ENCODE measurements at regions not wholly inside any gene's neighbourhood (a gene's known extent, or its start where the extent isn't known, plus 50 kb on each side); places are given as distances from the start of the nearest gene placed in this dataset.

DNA sequence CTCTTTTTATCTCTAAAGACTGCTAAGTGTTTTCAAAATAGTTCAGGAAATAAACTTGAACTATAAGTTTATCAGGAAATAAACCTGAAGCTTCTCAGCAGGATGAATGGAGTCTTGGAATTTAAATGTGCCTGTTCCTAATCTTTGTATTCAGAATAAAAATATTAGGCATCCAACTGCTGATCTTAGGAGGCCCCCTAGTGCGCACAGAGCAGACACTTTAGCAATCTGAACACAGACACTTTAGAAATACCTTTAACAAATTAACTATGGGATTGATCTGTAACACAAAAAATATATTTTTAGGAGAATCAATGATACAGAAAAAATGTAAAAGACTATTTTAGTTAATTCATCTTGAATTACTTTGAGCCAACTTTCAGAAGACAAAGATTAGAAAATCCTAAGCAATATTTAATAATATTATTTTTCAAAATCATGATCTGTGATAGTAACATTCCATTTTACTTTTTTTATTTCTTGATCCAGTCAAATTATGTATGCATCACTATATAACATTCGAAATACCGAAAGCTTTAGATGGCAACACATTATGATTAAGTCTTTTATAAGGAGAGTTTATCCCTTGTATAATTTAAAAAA, 80.9 kb downstream of the SLC41A2 start:
- H3K23ac ChIP-seq (ENCODE audit: insufficient read length): no peak overlapping the region
- H3K79me2 ChIP-seq (ENCODE audit: control insufficient read depth in 1 of 2, insufficient read depth in 2 of 2, low read length in 2 of 2): no peaks in the 10 kb centered on the region
- H3K27ac ChIP-seq (ENCODE audit: low read depth, low read length): no peak overlapping the region
- DNase-seq (ENCODE audit: low read depth in 1 of 2, low spot score in 2 of 2): no peak
- H2BK5ac ChIP-seq (ENCODE audit: low read depth, low read length): no peak overlapping the region
- no peak for FAIRE-seq
- H4K8ac ChIP-seq (ENCODE audit: extremely low read depth, insufficient read depth, low read length): no peak overlapping the region
- no peak overlapping the region for H2BK12ac ChIP-seq (ENCODE audit: low read depth, low read length)
- H2BK15ac ChIP-seq (ENCODE audit: low read length): no peak overlapping the region
- H3K18ac ChIP-seq (ENCODE audit: extremely low read depth, low read length): no peak overlapping the region
- no peak overlapping the region for H2BK120ac ChIP-seq (replicated peaks; ENCODE audit: low read depth, low read length)
- H2AK5ac ChIP-seq (ENCODE audit: low read depth, low read length): no peak overlapping the region
- H3K4me3 ChIP-seq (ENCODE audit: extremely low read depth in 1 of 4, insufficient read depth in 2 of 4, low read depth in 3 of 4, low read length in 4 of 4): no peak overlapping the region
- TF ChIP-seq ASH2L (IDR thresholded peaks at IDR 0.05; ENCODE audit: low read length) (no peak), CBX5 (IDR thresholded peaks at IDR 0.05; ENCODE audit: low read depth, low read length) (no peak), RAD21 (IDR thresholded peaks at IDR 0.05 in 1 of 2, conservative IDR thresholded peaks at IDR 0.05 in 1 of 2; ENCODE audit: low read depth in 2 of 2, low read length in 2 of 2) (peak; percentile 74 to 76), EZH2 (IDR thresholded peaks at IDR 0.05; ENCODE audit: low read depth, low read length, severe bottlenecking) (no peak), GTF2F1 (IDR thresholded peaks at IDR 0.05; ENCODE audit: borderline replicate concordance, low read depth, low read length) (no peak), PHF8 (conservative IDR thresholded peaks at IDR 0.05; ENCODE audit: low read depth, low read length) (no peak), POLR2AphosphoS5 (IDR thresholded peaks at IDR 0.05; ENCODE audit: low read depth, low read length) (no peak)
- TF ChIP-seq, protein P1, sequence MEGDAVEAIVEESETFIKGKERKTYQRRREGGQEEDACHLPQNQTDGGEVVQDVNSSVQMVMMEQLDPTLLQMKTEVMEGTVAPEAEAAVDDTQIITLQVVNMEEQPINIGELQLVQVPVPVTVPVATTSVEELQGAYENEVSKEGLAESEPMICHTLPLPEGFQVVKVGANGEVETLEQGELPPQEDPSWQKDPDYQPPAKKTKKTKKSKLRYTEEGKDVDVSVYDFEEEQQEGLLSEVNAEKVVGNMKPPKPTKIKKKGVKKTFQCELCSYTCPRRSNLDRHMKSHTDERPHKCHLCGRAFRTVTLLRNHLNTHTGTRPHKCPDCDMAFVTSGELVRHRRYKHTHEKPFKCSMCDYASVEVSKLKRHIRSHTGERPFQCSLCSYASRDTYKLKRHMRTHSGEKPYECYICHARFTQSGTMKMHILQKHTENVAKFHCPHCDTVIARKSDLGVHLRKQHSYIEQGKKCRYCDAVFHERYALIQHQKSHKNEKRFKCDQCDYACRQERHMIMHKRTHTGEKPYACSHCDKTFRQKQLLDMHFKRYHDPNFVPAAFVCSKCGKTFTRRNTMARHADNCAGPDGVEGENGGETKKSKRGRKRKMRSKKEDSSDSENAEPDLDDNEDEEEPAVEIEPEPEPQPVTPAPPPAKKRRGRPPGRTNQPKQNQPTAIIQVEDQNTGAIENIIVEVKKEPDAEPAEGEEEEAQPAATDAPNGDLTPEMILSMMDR (IDR thresholded peaks at IDR 0.05; ENCODE audit: control extremely low read depth in 1 of 3, insufficient read depth in 1 of 3, low read depth in 1 of 3, low read length in 3 of 3): peak in 2 of 3 experiments; percentile 24 to 28; a peak in 2 of 4 replicates
- H2BK20ac ChIP-seq (ENCODE audit: low read length): no peak overlapping the region
- H3K4me1 ChIP-seq (replicated peaks in 1 of 4; ENCODE audit: control insufficient read depth in 3 of 4, insufficient read depth in 4 of 4, low read length in 3 of 4): no peaks in the 10 kb centered on the region
- 0 out of 4 replicates have a peak, but pooled peaks cover 0 to 3% of the 10 kb centered on the region in 2 experiments for H3K9me3 ChIP-seq (ENCODE audit: insufficient read depth in 2 of 2, low read depth in 1 of 2, low read length in 1 of 2)
- CTCF ChIA-PET (ENCODE audit: partially characterized antibody): interaction anchor here (0.6 to 2.1 kb wide), 4 partner anchors 77 to 495 kb away, joined by 3 to 11 read pairs (median 4); no protein-coding TSS in a partner anchor
- H3K56ac ChIP-seq (replicated peaks; ENCODE audit: insufficient read length, low read depth, low read length): no peak overlapping the region
- no peak overlapping the region for H3K9ac ChIP-seq (replicated peaks in 1 of 4; ENCODE audit: extremely low read depth in 1 of 4, low read depth in 3 of 4, low read length in 3 of 4)
- H4K91ac ChIP-seq (replicated peaks; ENCODE audit: insufficient read length, low read length): no peak overlapping the region
- 82% methylated on average over 3 of the region's 3 CpGs; no CpG with 5 or more reads in 1 of the 2 experiments for WGBS, 2 experiments (ENCODE audit: extremely low coverage in 1 of 2, insufficient coverage in 1 of 2, insufficient read length in 1 of 2, insufficient replicate concordance in 2 of 2, low coverage in 1 of 2, low lambda C conversion rate in 2 of 2, missing lambda C conversion rate in 1 of 2)
- H4K5ac ChIP-seq (ENCODE audit: insufficient read length, low read depth, low read length): no peak overlapping the region
- H3K79me1 ChIP-seq (ENCODE audit: low read depth, low read length): no peaks in the 10 kb centered on the region
- H3K4ac ChIP-seq (replicated peaks; ENCODE audit: insufficient read length, low read depth, low read length): no peak overlapping the region
- no peaks in the 10 kb centered on the region for H3K27me3 ChIP-seq (replicated peaks in 1 of 4; ENCODE audit: control insufficient read depth in 3 of 4, extremely low read depth in 1 of 4, insufficient read depth in 3 of 4, low read length in 3 of 4)
- H2AFZ ChIP-seq (ENCODE audit: low read length): no peak overlapping the region
- POLR2A ChIA-PET (ENCODE audit: partially characterized antibody): no interaction called here
- H3K4me2 ChIP-seq (ENCODE audit: insufficient read depth in 1 of 2, low read depth in 2 of 2, low read length in 2 of 2): no peak overlapping the region
- no peaks in the 10 kb centered on the region for H4K20me1 ChIP-seq (replicated peaks in 1 of 2; ENCODE audit: control insufficient read depth in 1 of 2, insufficient read depth in 2 of 2, low read length in 2 of 2)
- no peaks in the 10 kb centered on the region for H3K23me2 ChIP-seq (ENCODE audit: low read depth, low read length)
- no peaks in the 10 kb centered on the region for H3K36me3 ChIP-seq (ENCODE audit: control insufficient read depth in 2 of 4, insufficient read depth in 4 of 4, low read length in 3 of 4)
- H3K14ac ChIP-seq (ENCODE audit: insufficient read length): no peak overlapping the region

All from H1 (cell line).